Omental fat pad (tissue), 3 donors: ENCODE measurements at regions not wholly inside any gene's neighbourhood (a gene's known extent, or its start where the extent isn't known, plus 50 kb on each side); places are given as distances from the start of the nearest gene placed in this dataset.

Experiments
- ATAC-seq: fragments of 150-250 bp; one replicate; pipeline ENCODE4 v1.9.1; 2016; ENCODE audit warnings: mild to moderate bottlenecking, moderate library complexity; ENCODE audit not compliant: low FRiP score
- DNase-seq: peaks from one replicate; pipeline ENCODE4 v3.0.0-alpha.2; 2019; ENCODE audit warnings: low spot score
- CTCF ChIP-seq, 3 donors: fragments of 450-650 bp; IDR thresholded peaks; one replicate each; pipeline ENCODE4 v1.5.1; 2016 to 2017; ENCODE audit warnings: antibody characterized with exemption in 3 of 3, mild to moderate bottlenecking in 3 of 3, moderate library complexity in 2 of 3

- TF ChIP-seq CTCF (IDR thresholded peaks at IDR 0.05) = no peak
- DNase-seq (no peak), ATAC-seq (no peak)
These were observed 201.4 kb downstream of the FOXO1 start for GRCh38 chr13:40465015-40465390.

- TF ChIP-seq CTCF (IDR thresholded peaks at IDR 0.05) = no peak
- DNase-seq (no peak), ATAC-seq (no peak)
These were observed 200.2 kb downstream of the FOXO1 start for GRCh38 chr13:40466272-40466671.

- TF ChIP-seq CTCF (IDR thresholded peaks at IDR 0.05) = no peak
- ATAC-seq = no peak
- DNase-seq = no peak
These were observed 198.1 kb downstream of the FOXO1 start for GRCh38 chr13:40468227-40468838.

- ATAC-seq (no peak), DNase-seq (no peak)
- TF ChIP-seq CTCF (IDR thresholded peaks at IDR 0.05) = no peak
These were observed 196.7 kb downstream of the FOXO1 start for GRCh38 chr13:40469581-40470310.

GRCh38 chr13:40470660-40471059, 195.8 kb downstream of the FOXO1 start:
- DNase-seq = no peak
- ATAC-seq = no peak
- TF ChIP-seq CTCF (IDR thresholded peaks at IDR 0.05) = no peak

- no peak for TF ChIP-seq CTCF (IDR thresholded peaks at IDR 0.05)
- no peak for DNase-seq
- no peak for ATAC-seq
These were observed 195.4 kb downstream of the FOXO1 start for GRCh38 chr13:40471076-40471475.

GRCh38 chr13:40471911-40472310, 194.5 kb downstream of the FOXO1 start:
- no peak for ATAC-seq
- TF ChIP-seq CTCF (IDR thresholded peaks at IDR 0.05) = no peak
- no peak for DNase-seq
